ENCODE measurements at regions not wholly inside any gene's neighbourhood (a gene's known extent, or its start where the extent isn't known, plus 50 kb on each side); places are given as distances from the start of the nearest gene placed in this dataset.

GRCh38 chr2:16021611-16022363, 81.4 kb downstream of the MYCN start:
- DNase-seq = no peak

- DNase-seq = no peak
Observed at GRCh38 chr2:16020389-16021008, 80.1 kb downstream of the MYCN start.

- no peak for DNase-seq
Observed at GRCh38 chr2:16019617-16020351, 79.4 kb downstream of the MYCN start.

- DNase-seq = no peak
Observed at GRCh38 chr2:16019060-16019480, 78.7 kb downstream of the MYCN start.

GRCh38 chr2:16018277-16019059, 78.1 kb downstream of the MYCN start:
- DNase-seq = no peak

- DNase-seq = no peak
Observed at GRCh38 chr2:16016282-16016681, 75.9 kb downstream of the MYCN start.

- DNase-seq = no peak
Observed at GRCh38 chr2:16015903-16016265, 75.5 kb downstream of the MYCN start.

DNA sequence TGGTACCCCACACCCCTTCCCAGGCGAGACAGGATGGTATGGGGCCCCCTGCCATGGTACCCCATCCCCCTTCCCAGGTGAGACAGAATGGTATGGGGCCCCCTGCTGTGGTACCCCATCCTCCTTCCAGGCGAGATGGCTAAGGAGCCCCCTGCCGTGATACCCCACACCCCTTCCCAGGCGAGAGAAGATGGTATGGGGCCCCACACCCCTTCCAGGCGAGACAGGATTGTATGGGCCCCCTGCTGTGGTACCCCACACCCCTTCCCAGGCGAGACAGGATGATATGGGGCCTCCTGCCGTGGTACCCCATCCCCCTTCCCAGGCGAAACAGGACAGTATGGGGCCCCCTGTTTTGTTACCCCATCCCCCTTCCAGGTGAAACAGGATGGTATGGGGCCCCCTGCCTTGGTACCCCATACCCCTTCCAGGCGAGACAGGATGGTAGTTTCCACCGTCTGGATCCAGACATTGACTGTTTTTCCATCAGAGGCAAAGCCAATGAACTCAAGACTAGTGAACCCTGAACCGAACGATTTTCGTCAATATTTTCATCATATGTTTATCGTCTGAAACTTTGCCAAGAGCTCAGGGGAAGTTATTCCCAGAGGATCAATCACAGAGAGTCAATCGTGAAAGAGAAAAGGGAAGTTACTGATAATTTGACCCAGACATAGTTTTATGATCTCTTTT, 75.0 kb downstream of the MYCN start:
- no peak for DNase-seq

DNA sequence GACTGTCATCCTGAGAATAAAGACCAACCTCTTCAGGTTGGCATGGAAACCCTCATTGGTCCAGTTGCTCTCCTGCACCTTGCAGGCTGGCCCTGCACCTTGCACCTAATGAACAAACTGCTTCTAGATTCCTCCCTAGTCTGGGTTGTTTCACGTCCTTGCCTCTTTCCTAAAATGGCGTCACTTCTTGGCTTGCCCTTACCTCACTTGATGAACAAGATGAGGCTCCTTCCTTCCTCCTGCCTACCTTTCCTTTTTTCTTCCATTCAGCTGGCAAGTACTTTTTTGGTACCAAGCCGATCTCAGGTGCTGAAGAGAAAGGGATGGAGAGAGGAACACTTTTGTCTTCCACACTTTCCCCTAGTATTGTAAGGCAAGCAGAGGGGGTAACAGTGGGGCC, 74.5 kb downstream of the MYCN start:
- DNase-seq = no peak

DNA sequence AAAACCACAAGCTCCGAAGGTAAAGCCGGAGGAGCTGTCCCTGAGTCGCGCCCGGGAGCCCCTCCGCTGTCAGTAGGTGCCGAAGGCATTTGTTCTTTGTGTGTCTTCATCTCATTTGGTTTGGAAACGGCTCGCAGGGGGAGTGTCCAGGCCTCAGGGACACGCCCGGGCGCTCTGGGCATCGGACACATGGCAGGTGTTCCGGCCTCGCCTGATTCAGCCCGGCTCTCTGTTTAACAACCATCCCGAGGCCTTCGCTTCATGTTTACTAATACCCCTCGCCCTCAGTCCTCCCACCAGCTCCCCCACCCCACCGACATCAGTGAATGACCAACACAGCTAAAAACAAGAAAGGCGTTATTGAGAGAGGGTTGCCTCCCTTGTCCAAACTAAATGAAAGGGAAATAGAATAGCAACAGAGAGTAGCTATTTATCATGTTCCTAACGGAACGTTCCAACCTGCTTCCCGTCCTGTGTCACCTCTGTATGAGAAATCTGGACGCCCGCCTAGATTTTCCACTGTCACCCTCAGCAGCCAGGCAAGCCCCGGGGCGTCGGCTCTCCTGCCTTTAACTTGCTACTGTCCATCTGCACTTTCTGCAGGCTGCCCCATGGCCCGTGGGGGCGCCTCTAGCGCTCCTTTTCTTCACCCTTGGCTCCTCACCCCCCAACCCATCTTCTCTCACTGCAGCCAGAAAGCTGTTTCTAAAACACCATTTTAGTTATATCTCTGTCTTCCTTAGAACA, 73.9 kb downstream of the MYCN start:
- no peak for DNase-seq

DNA sequence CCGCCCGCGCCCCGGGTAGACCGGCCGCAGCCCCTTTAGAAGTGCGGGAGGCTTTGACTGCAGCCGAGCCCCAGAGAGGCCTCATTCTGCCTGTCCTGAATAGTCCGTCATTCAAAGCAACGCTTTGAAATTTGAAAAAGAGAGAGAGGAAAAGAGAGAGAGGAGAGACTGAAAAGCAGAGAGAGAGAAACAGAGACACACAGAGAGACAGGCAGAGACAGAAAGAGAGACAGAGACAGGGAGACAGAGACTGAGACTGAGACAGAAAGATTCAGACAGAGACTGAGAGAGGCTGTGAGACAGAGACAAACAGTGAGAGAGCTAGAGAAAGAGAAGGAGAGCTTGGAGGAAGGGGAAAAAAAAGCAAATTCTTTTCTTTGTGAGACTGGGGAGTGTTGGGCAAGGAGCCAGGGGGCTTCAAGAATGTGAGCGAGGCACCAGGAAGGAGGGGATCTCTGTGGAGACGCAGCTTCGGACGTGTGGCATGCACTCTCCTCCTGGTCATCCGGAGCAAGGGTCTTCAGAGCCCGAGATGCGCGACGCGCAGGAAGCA, 73.1 kb downstream of the MYCN start:
- DNase-seq = no peak

GRCh38 chr2:16012626-16013358, 72.4 kb downstream of the MYCN start:
- DNase-seq = no peak

DNA sequence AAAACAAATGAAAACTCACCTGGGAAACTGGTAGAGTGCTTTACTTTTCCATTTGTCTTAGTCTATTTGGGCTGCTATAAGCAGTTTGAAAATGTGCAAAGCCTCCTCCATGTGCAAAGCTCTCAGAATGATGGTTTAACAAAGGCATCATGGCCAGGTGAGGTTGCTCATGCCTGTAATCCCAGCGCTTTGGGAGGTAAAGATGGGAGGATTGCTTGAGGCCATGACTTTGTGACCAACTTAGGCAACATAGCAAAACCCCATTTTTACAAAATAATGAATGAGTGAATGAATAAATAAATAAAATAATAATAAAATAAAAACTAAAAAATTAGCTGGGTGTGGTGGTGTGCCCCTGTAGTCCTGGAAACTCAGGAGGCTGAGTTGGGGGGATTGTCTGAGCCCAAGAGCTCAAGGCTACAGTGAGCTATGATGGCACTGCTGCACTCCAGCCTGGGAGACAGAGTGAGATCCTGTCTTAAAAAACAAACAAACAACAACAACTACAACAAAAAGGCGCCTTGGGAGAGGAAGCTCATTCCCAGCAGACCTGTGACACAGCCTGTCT, 71.8 kb downstream of the MYCN start:
- DNase-seq = no peak

GRCh38 chr2:16011621-16011960, 71.2 kb downstream of the MYCN start:
- DNase-seq = no peak

DNA sequence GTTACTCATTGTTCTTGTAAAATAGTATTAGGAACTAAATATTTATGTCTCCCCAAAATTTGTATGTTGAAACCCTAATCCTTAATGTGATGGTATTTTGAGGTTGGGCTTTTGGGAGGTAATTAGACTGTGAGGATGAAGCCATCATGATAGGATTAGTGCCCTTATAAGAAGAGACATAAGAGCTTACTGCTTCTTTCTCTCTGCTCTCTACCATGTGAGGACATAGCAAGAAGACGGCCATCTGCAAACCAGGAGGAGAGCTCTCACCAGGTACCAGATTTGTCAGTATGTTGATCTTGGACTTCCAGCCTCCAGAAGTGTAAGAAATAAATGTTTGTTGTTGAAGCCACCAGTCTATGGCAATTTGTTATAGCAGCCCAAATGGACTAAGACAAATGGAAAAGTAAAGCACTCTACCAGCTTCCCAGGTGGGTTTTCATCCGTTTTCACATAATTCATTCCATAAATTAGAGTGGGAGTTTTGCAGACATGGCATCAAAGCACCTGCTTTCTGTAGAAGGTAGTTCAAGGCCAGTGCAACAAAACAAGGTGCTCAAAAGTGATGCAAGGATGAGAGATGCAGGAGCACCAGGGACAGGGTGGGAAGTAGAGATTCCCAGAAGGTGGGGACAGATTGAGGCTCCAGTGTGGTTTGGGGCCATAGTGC, 70.7 kb downstream of the MYCN start:
- DNase-seq = no peak

- no peak for DNase-seq
Observed at GRCh38 chr2:16010011-16010410, 69.7 kb downstream of the MYCN start.

GRCh38 chr2:16009560-16009959, 69.2 kb downstream of the MYCN start:
- no peak for DNase-seq

GRCh38 chr2:16008856-16009255, 68.5 kb downstream of the MYCN start:
- DNase-seq = no peak

- DNase-seq = no peak
Observed at GRCh38 chr2:16008331-16008850, 68.0 kb downstream of the MYCN start.

Measured in stimulated activated CD4-positive, alpha-beta T cell treated with anti-CD3 and anti-CD28 coated beads, Interleukin-12 subunit alpha, Interleukin-12 subunit beta, amount 100 ng/mL, for 4 hours (primary cell).